Loucy (cell line): ENCODE measurements at regions not wholly inside any gene's neighbourhood (a gene's known extent, or its start where the extent isn't known, plus 50 kb on each side); places are given as distances from the start of the nearest gene placed in this dataset.

Experiments used
- H2AFZ ChIP-seq: fragments of 200-600 bp; sonication (generic); 2 replicates; pipeline ENCODE4 v1.6.0; 2016; ENCODE audit warnings: antibody characterized with exemption, mild to moderate bottlenecking, low read length, moderate library complexity
- H3F3A ChIP-seq: fragments of 200-600 bp; 2 replicates; pipeline ENCODE4 v1.6.0; 2016; ENCODE audit warnings: antibody characterized with exemption, low read depth, mild to moderate bottlenecking
- H3K27me3 ChIP-seq: fragments of 200-600 bp; sonication (generic); 2 replicates; pipeline ENCODE4 v1.6.1; 2014; ENCODE audit warnings: low read length, mild to moderate bottlenecking; ENCODE audit not compliant: insufficient read depth, poor library complexity, severe bottlenecking
- H3K36me3 ChIP-seq: fragments of 200-600 bp; sonication (generic); 2 replicates; pipeline ENCODE4 v1.6.1; 2016; ENCODE audit warnings: low read length; ENCODE audit not compliant: insufficient read depth
- H3K4me1 ChIP-seq: fragments of 200-600 bp; sonication (generic); 2 replicates; pipeline ENCODE4 v1.5.1; 2014; ENCODE audit warnings: low read length, mild to moderate bottlenecking; ENCODE audit not compliant: insufficient read depth, poor library complexity, severe bottlenecking
- H3K4me2 ChIP-seq: fragments of 200-600 bp; sonication (generic); 2 replicates; pipeline ENCODE4 v1.6.0; 2014; ENCODE audit warnings: antibody characterized with exemption, low read length, low read depth, mild to moderate bottlenecking; ENCODE audit not compliant: poor library complexity, severe bottlenecking
- H3K4me3 ChIP-seq: fragments of 200-600 bp; sonication (generic); 2 replicates; pipeline ENCODE4 v1.5.1; 2014; ENCODE audit warnings: low read length, mild to moderate bottlenecking, mixed read lengths; ENCODE audit not compliant: poor library complexity, severe bottlenecking
- H3K79me2 ChIP-seq: fragments of 200-600 bp; sonication (generic); 2 replicates; pipeline ENCODE4 v1.6.1; 2014; ENCODE audit warnings: low read length; ENCODE audit not compliant: insufficient read depth
- H3K9ac ChIP-seq: fragments of 200-600 bp; sonication (generic); 2 replicates; pipeline ENCODE4 v1.6.0; 2014; ENCODE audit warnings: mild to moderate bottlenecking, low read depth, low read length, moderate library complexity; ENCODE audit not compliant: poor library complexity, severe bottlenecking
- H3K9me2 ChIP-seq: fragments of 200-600 bp; sonication (generic); replicated peaks from 2 replicates; pipeline ENCODE4 v1.6.1; 2016; ENCODE audit warnings: low read depth, low read length, mixed read lengths
- H3K9me3 ChIP-seq: fragments of 200-600 bp; sonication (generic); 2 replicates; pipeline ENCODE4 v1.6.1; 2014; ENCODE audit warnings: mild to moderate bottlenecking, antibody characterized with exemption, low read length, low read depth; ENCODE audit not compliant: insufficient read depth
- H4K20me1 ChIP-seq: fragments of 200-600 bp; sonication (generic); 2 replicates; pipeline ENCODE4 v1.6.0; 2014; ENCODE audit warnings: antibody characterized with exemption, low read length, mild to moderate bottlenecking; ENCODE audit not compliant: insufficient read depth, poor library complexity, severe bottlenecking
- EZH2phosphoT487 ChIP-seq: fragments of 200-600 bp; IDR thresholded peaks from 2 replicates; pipeline ENCODE4 v1.6.1; 2018; ENCODE audit warnings: antibody characterized with exemption, mild to moderate bottlenecking, moderate library complexity, borderline replicate concordance
- TF ChIP-seq, protein P1 (sequence below): fragments of 200-600 bp; sonication (generic); conservative IDR thresholded peaks from 2 replicates; pipeline ENCODE4 v1.5.1; 2014; ENCODE audit warnings: mild to moderate bottlenecking, antibody characterized with exemption, low read length

DNA sequence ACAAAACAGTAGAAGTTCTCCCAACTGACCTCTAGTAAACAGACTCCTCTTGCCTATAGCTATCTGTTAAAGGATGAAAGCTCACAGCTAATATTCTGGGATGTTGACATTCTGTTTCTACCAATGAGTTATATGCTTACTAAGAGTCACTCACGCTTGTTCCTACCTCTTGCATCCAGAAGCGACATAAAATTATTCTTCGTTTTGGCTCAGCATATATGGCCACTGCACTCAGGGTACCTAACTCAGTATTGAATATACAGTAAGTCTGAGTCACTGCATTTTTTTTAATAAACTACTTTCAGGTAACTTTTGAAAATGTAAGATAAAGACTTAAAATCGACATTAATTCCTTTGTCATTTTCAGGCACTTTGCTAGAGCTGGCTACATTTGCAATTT is 214.4 kb upstream of the STXBP5 start:
- H3K27me3 ChIP-seq: no peaks in the 10 kb centered on the region
- no peak overlapping the region for H2AFZ ChIP-seq
- no peaks in the 10 kb centered on the region for H3K9me2 ChIP-seq
- H3K4me1 ChIP-seq: no peaks in the 10 kb centered on the region
- H3F3A ChIP-seq: no peaks in the 10 kb centered on the region
- H3K4me3 ChIP-seq: no peak overlapping the region
- no peak overlapping the region for H3K9ac ChIP-seq
- H3K36me3 ChIP-seq: no peaks in the 10 kb centered on the region
- TF ChIP-seq, protein P1, sequence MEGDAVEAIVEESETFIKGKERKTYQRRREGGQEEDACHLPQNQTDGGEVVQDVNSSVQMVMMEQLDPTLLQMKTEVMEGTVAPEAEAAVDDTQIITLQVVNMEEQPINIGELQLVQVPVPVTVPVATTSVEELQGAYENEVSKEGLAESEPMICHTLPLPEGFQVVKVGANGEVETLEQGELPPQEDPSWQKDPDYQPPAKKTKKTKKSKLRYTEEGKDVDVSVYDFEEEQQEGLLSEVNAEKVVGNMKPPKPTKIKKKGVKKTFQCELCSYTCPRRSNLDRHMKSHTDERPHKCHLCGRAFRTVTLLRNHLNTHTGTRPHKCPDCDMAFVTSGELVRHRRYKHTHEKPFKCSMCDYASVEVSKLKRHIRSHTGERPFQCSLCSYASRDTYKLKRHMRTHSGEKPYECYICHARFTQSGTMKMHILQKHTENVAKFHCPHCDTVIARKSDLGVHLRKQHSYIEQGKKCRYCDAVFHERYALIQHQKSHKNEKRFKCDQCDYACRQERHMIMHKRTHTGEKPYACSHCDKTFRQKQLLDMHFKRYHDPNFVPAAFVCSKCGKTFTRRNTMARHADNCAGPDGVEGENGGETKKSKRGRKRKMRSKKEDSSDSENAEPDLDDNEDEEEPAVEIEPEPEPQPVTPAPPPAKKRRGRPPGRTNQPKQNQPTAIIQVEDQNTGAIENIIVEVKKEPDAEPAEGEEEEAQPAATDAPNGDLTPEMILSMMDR: no peak
- no peak for TF ChIP-seq EZH2phosphoT487
- H3K9me3 ChIP-seq: no peaks in the 10 kb centered on the region
- H4K20me1 ChIP-seq: no peaks in the 10 kb centered on the region
- no peaks in the 10 kb centered on the region for H3K79me2 ChIP-seq
- no peak overlapping the region for H3K4me2 ChIP-seq

DNA sequence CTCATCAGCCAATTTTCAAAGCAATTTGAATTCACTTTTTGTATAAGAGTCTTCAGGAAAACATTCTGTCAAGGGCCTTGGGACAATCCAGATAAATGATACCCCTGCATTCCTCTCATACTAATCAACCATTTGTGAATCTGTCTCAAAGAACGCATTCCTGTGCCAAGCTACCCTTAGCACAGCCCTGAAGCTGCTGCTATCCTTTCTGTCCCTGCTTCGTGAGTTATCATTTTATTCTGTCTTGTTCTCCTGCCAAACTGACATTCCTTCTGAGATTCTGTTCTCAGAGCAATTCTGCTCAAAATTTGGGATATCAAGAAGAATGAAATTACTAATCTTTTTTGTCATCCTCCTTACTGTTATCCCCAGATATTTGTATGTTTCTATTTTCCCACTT is 213.9 kb upstream of the STXBP5 start:
- H3F3A ChIP-seq: no peaks in the 10 kb centered on the region
- H3K4me2 ChIP-seq: no peak overlapping the region
- no peak for TF ChIP-seq EZH2phosphoT487
- TF ChIP-seq, protein P1: no peak
- H3K9me2 ChIP-seq: no peaks in the 10 kb centered on the region
- no peaks in the 10 kb centered on the region for H3K36me3 ChIP-seq
- no peak overlapping the region for H3K4me3 ChIP-seq
- H3K79me2 ChIP-seq: no peaks in the 10 kb centered on the region
- no peaks in the 10 kb centered on the region for H3K9me3 ChIP-seq
- no peaks in the 10 kb centered on the region for H3K27me3 ChIP-seq
- H2AFZ ChIP-seq: no peak overlapping the region
- no peak overlapping the region for H3K9ac ChIP-seq
- H3K4me1 ChIP-seq: no peaks in the 10 kb centered on the region
- no peaks in the 10 kb centered on the region for H4K20me1 ChIP-seq

DNA sequence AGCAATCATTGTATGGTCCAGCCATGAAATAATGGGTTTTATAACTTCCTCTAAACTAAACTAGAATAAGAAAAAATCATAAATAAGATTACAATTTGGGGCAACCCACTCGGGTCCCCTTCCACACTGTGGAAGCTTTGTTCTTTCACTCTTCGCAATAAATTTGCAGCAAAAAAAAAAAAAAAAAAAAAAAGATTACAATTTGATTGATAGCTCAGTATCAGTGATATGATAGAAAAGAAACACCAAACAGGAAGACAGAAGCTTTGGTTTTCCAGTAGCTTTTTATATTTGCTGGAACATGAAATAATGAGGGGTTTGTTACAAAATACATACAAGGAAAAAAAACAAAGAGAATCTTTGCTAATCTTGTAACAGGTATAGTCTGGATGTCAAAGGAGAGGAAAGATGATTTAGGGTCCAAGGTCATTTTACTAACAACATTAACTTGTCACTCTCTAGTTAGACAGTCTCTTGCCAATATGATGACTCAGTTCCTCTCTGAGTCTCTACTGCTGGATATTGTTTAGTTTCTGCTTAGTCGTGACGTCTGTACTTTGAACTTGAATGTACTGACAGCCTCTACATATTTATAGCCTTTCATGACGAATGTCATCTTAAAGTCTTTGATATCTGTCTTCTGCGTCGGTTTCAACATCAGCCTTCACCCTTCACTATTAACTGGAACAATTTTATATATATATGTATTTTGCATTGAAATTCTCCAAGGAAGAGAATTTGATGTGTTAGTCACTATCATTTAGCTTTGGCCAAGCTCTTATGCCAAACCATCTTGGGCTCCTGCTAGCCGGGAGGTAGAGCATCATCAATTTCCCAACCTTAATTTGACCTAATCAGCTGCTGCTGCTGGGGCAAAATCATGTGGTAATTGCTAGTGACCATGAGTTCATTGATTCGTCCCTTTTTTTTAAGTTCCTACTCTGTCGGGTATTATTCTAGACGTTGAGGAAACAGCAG is 213.1 kb upstream of the STXBP5 start:
- Histone ChIP-seq H3K79me2 (no peaks in the 10 kb centered on the region), H2AFZ (no peak overlapping the region), H4K20me1 (no peaks in the 10 kb centered on the region), H3K9me3 (no peaks in the 10 kb centered on the region), H3K4me1 (no peaks in the 10 kb centered on the region), H3K4me2 (no peak overlapping the region), H3K27me3 (no peaks in the 10 kb centered on the region), H3K9ac (no peak overlapping the region), H3K4me3 (no peak overlapping the region), H3F3A (no peaks in the 10 kb centered on the region), H3K36me3 (no peaks in the 10 kb centered on the region), H3K9me2 (no peaks in the 10 kb centered on the region)
- no peak for TF ChIP-seq EZH2phosphoT487
- TF ChIP-seq, protein P1: no peak
